GM12875 (cell line): ENCODE measurements at regions not wholly inside any gene's neighbourhood (a gene's known extent, or its start where the extent isn't known, plus 50 kb on each side); places are given as distances from the start of the nearest gene placed in this dataset.

ENCODE experiments used
- H3K4me3 ChIP-seq: one replicate; pipeline ENCODE4 v1.5.1; 2011; ENCODE audit warnings: low read depth, low read length, control low read depth
- TF ChIP-seq, protein P1 (sequence below): IDR thresholded peaks from 2 replicates; pipeline ENCODE4 v1.5.1; 2011; ENCODE audit warnings: low read depth, mild to moderate bottlenecking, control low read depth, inconsistent platforms, low read length, moderate library complexity, borderline replicate concordance; ENCODE audit not compliant: insufficient read depth

DNA sequence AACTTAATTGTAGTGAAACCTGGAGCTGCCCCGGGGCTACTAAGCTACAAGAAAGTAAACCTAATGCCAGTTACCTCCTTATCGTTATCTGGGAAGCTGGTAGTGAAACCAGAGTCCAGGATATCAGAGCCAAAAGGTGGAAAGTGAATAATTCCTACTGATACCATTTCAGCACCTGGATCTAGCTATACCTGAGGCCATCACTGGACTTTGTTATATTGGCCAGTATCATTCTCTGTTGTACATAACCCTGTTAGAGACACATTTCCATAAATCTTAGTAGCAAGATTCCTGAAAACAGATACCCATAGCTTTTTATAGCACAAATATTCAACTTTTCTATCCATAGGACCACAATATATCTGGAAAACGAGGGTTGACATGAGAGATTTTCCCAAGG is 538.0 kb downstream of the GRIN2A start:
- TF ChIP-seq, protein P1, sequence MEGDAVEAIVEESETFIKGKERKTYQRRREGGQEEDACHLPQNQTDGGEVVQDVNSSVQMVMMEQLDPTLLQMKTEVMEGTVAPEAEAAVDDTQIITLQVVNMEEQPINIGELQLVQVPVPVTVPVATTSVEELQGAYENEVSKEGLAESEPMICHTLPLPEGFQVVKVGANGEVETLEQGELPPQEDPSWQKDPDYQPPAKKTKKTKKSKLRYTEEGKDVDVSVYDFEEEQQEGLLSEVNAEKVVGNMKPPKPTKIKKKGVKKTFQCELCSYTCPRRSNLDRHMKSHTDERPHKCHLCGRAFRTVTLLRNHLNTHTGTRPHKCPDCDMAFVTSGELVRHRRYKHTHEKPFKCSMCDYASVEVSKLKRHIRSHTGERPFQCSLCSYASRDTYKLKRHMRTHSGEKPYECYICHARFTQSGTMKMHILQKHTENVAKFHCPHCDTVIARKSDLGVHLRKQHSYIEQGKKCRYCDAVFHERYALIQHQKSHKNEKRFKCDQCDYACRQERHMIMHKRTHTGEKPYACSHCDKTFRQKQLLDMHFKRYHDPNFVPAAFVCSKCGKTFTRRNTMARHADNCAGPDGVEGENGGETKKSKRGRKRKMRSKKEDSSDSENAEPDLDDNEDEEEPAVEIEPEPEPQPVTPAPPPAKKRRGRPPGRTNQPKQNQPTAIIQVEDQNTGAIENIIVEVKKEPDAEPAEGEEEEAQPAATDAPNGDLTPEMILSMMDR, result no peak
- no peak overlapping the region for H3K4me3 ChIP-seq

DNA sequence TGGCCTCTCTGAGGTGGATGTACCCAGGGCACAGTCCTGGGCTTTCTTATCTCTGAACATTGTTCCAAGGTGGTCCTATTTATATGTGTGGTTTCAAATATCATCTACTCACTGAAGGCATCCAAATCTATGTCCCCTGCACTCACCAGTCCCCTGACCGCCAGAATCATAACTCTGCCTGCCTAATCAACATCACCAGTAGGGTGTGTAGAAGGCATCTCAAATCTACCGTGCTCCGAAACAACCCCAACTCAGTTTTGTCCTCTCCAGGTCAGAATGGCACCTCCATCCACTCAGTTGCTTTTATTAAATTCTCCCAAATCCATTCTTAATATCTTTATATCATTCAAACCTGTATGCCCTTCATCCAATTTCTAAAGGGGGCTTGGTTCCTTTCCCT is 536.3 kb downstream of the GRIN2A start:
- H3K4me3 ChIP-seq, result no peak overlapping the region
- TF ChIP-seq, protein P1, result no peak

DNA sequence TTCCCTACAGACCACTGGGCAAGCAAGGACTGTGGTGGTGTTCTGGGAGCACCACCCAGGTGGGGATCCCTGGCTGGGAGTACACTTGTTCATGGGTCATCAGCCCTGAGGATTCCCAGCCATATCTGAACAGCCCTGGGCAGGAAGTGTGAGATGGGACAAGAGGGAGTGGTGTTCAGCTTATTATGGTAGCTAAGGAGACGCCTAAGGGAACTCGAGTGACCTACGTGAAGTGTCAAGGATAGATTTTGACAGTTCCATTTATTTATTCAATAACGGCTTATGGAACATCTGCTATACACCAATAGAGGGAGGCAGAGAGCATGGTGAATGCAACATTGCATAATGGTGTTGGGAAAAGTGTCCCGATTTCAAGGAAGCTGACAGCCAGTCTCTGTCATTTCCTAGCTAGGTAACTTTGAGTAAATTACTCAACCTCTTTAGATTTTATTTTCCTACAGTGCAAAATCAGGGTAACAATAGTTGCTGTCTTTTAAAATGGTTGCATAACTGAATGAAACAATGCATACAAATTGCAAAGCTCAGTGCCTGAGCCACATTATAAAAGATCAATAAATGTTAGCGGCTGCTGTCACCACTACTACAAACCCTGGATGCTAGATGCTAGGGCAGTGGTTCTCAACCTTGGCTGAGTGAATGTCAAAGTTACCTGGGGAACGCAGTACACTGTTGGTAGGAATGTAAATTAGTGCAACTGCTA is 534.1 kb downstream of the GRIN2A start:
- TF ChIP-seq, protein P1, result peak; percentile 70
- H3K4me3 ChIP-seq, result no peak overlapping the region

DNA sequence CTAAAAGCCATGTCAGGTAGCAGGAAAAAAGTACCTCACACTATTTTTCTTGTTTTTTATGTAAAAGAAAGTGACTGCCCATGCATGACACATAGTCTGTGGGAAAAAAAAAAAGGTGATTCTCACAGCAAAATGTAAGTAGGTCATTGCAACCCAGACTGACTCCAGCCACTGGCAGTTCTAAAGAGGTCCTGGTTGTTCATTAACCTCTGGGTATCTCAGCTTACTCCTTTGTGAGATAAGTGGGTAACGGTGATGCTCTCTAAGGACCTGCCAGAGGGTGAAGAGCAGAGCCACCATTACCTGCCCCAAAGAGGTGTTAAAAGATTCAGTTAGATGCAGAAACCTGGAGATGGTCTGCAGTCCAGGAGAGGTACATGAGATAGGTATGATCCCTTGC is 531.9 kb downstream of the GRIN2A start:
- no peak overlapping the region for H3K4me3 ChIP-seq
- TF ChIP-seq, protein P1, result no peak

DNA sequence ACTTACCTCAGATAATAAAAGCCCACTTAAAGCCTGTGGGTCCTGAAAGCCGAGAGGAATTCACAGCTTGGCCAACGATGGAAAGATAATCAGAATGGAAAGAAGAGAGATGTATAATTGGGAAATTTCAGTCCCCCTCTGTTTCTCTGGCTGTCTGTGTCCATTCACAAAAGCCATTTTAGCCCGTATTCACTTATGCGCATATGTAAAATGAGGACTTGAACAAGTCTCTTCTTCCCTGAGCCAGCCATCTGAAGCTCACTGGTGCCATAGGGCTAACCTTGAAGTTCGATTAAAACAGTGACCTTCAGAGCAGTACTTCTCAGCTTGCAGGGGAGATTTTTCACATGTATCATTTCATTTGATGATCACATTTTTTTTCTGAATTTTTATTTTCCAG is 527.2 kb downstream of the GRIN2A start:
- TF ChIP-seq, protein P1, result no peak
- H3K4me3 ChIP-seq, result no peak overlapping the region

DNA sequence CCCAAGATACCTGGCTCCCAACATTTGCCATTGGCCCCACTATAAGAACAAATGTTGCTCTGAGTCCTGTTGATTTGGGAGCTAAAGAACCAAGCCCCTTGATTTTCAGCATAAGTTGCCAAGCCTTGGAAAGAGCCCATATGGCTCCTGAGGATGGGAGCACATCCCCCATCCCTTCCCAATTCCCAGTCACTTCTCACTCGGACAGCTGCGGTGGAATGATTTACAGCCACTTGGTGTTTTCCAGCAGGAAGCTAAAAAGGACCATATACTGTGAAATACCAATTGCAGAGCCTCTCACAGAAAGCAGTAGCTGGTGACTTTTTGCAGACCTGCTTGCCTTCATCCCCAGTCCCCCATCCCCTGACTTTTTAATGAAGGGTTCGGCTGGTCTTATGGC is 524.6 kb downstream of the GRIN2A start:
- TF ChIP-seq, protein P1, result no peak

DNA sequence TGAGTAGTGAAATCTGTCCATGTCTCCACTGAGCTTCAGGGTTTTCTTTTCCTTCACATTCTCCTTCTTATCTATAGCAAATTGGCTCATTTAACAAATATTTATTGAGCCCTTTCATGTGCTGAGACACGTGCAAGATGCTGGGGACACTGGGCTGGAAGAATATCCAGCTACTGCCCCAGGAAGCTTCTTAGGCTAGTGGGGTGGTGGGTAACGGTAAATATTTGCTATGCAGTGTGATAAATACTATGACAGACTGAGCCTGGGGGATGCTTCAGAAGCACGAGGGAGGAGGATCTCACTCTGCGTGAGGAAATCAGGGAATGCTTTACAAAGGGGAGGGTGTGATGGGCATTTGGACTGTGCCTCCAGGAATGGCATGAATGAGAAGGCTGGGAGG is 524.1 kb downstream of the GRIN2A start:
- H3K4me3 ChIP-seq, result no peak overlapping the region
- TF ChIP-seq, protein P1, result no peak

More for the DNA sequence above, 524.6 kb downstream of the GRIN2A start:
- H3K4me3 ChIP-seq, result no peak overlapping the region
